H9 (cell line): ENCODE measurements at regions not wholly inside any gene's neighbourhood (a gene's known extent, or its start where the extent isn't known, plus 50 kb on each side); places are given as distances from the start of the nearest gene placed in this dataset.

Source experiments
- DNase-seq: peaks from one replicate; pipeline ENCODE4 v3.0.0-alpha.2; 2017
- H2AFZ ChIP-seq: one replicate; pipeline ENCODE4 v1.6.1; 2013; ENCODE audit warnings: mild to moderate bottlenecking, low read length, control low read depth, moderate library complexity
- H2AK5ac ChIP-seq: 2 replicates; pipeline ENCODE4 v1.6.1; 2013; ENCODE audit warnings: low read length, control low read depth, mixed read lengths; ENCODE audit not compliant: insufficient read length
- H2BK120ac ChIP-seq: one replicate; pipeline ENCODE4 v1.6.1; 2013; ENCODE audit warnings: low read depth, mild to moderate bottlenecking, low read length, control low read depth, inconsistent platforms; ENCODE audit not compliant: poor library complexity, severe bottlenecking
- H2BK12ac ChIP-seq: 2 replicates; pipeline ENCODE4 v1.6.1; 2013; ENCODE audit warnings: low read length, control low read depth, mixed read lengths, low read depth; ENCODE audit not compliant: insufficient read length
- H2BK15ac ChIP-seq: 2 replicates; pipeline ENCODE4 v1.6.1; 2013; ENCODE audit warnings: low read depth, low read length, control low read depth
- H2BK20ac ChIP-seq: one replicate; pipeline ENCODE4 v1.6.1; 2013; ENCODE audit warnings: low read depth, mild to moderate bottlenecking, low read length, control low read depth, inconsistent platforms; ENCODE audit not compliant: poor library complexity, severe bottlenecking
- H2BK5ac ChIP-seq: 2 replicates; pipeline ENCODE4 v1.6.1; 2013; ENCODE audit warnings: low read length, control low read depth, mixed read lengths; ENCODE audit not compliant: insufficient read length
- H3K14ac ChIP-seq: 2 replicates; pipeline ENCODE4 v1.6.1; 2013; ENCODE audit warnings: low read length, control low read depth; ENCODE audit not compliant: insufficient read depth
- H3K18ac ChIP-seq: 2 replicates; pipeline ENCODE4 v1.6.1; 2013; ENCODE audit warnings: low read depth, mild to moderate bottlenecking, mixed read lengths, low read length, control low read depth; ENCODE audit not compliant: insufficient read length
- H3K23ac ChIP-seq: 2 replicates; pipeline ENCODE4 v1.6.1; 2013; ENCODE audit warnings: low read length, control low read depth, mixed read lengths, low read depth; ENCODE audit not compliant: insufficient read length
- H3K23me2 ChIP-seq: 2 replicates; pipeline ENCODE4 v1.6.1; 2013; ENCODE audit warnings: low read depth, mild to moderate bottlenecking, mixed read lengths, low read length, control low read depth; ENCODE audit not compliant: insufficient read length, poor library complexity, severe bottlenecking
- H3K27ac ChIP-seq: 2 replicates; pipeline ENCODE4 v1.5.1; 2013; ENCODE audit warnings: low read length, control low read depth, mixed read lengths, low read depth; ENCODE audit not compliant: insufficient read length
- H3K27me3 ChIP-seq: 2 replicates; pipeline ENCODE4 v1.6.1; 2013; ENCODE audit warnings: low read length, control low read depth, inconsistent platforms; ENCODE audit not compliant: insufficient read depth
- H3K4ac ChIP-seq: 2 replicates; pipeline ENCODE4 v1.6.1; 2013; ENCODE audit warnings: low read depth, mild to moderate bottlenecking, control low read depth, inconsistent platforms, low read length, moderate library complexity
- H3K4me1 ChIP-seq: 2 replicates; pipeline ENCODE4 v1.6.1; 2013; ENCODE audit warnings: low read length, control low read depth, inconsistent platforms; ENCODE audit not compliant: insufficient read depth
- H3K4me2 ChIP-seq: 2 replicates; pipeline ENCODE4 v1.6.1; 2013; ENCODE audit warnings: low read length, control low read depth, mixed read lengths; ENCODE audit not compliant: insufficient read length, insufficient read depth
- H3K56ac ChIP-seq: 2 replicates; pipeline ENCODE4 v1.6.1; 2013; ENCODE audit warnings: low read depth, mild to moderate bottlenecking, mixed read lengths, low read length, control low read depth; ENCODE audit not compliant: insufficient read length
- H3K79me1 ChIP-seq: 2 replicates; pipeline ENCODE4 v1.6.1; 2013; ENCODE audit warnings: low read depth, mild to moderate bottlenecking, moderate library complexity, low read length, control low read depth, inconsistent platforms; ENCODE audit not compliant: insufficient read depth, poor library complexity, severe bottlenecking
- H3K79me2 ChIP-seq: 2 replicates; pipeline ENCODE4 v1.6.1; 2013; ENCODE audit warnings: low read length, control low read depth, inconsistent platforms; ENCODE audit not compliant: insufficient read depth
- H3K9ac ChIP-seq: 2 replicates; pipeline ENCODE4 v1.6.1; 2013; ENCODE audit warnings: low read length, control low read depth, mixed read lengths; ENCODE audit not compliant: insufficient read length; ENCODE audit errors: extremely low read depth
- H3K9me3 ChIP-seq: one replicate; pipeline ENCODE4 v1.6.1; 2013; ENCODE audit warnings: low read depth, low read length, inconsistent platforms; ENCODE audit not compliant: control insufficient read depth
- H3T11ph ChIP-seq: one replicate; pipeline ENCODE4 v1.6.1; 2013; ENCODE audit warnings: mild to moderate bottlenecking, low read length, control low read depth, inconsistent platforms
- H4K20me1 ChIP-seq: one replicate; pipeline ENCODE4 v1.6.1; 2013; ENCODE audit not compliant: control insufficient read depth, insufficient read length, insufficient read depth
- H4K5ac ChIP-seq: 2 replicates; pipeline ENCODE4 v1.6.1; 2013; ENCODE audit warnings: low read depth, mild to moderate bottlenecking, mixed read lengths, low read length, control low read depth; ENCODE audit not compliant: insufficient read length
- H4K8ac ChIP-seq: replicated peaks from 2 replicates; pipeline ENCODE4 v1.6.1; 2013; ENCODE audit warnings: low read length, control low read depth, mixed read lengths, low read depth; ENCODE audit not compliant: insufficient read length
- H4K91ac ChIP-seq: 2 replicates; pipeline ENCODE4 v1.6.1; 2013; ENCODE audit warnings: low read depth, mild to moderate bottlenecking, moderate library complexity, mixed read lengths, low read length, control low read depth; ENCODE audit not compliant: insufficient read length
- H3K27ac Mint-ChIP-seq, 3 experiments: 2 replicates in 2 of 3; 3 replicates in 1 of 3; pipeline ENCODE4 v1.8.0; 2020 to 2021; ENCODE audit warnings: mixed read lengths in 3 of 3, mild to moderate bottlenecking in 1 of 3, moderate library complexity in 1 of 3
- H3K27me3 Mint-ChIP-seq: 2 replicates; pipeline ENCODE4 v1.8.0; 2021; ENCODE audit warnings: low read depth, mild to moderate bottlenecking, moderate library complexity, mixed read lengths
- H3K36me3 Mint-ChIP-seq, 3 experiments: 2 replicates in 2 of 3; 3 replicates in 1 of 3; pipeline ENCODE4 v1.8.0; 2020 to 2021; ENCODE audit warnings: low read depth in 3 of 3, mixed read lengths in 3 of 3; ENCODE audit not compliant: insufficient read depth in 1 of 3
- H3K4me1 Mint-ChIP-seq, 2 experiments: 2 replicates each; pipeline ENCODE4 v1.8.0; 2020; ENCODE audit warnings: mixed read lengths in 2 of 2
- H3K4me3 Mint-ChIP-seq, 2 experiments: 2 replicates in 1 of 2; 3 replicates in 1 of 2; pipeline ENCODE4 v1.8.0; 2020 to 2021; ENCODE audit warnings: mild to moderate bottlenecking in 2 of 2, mixed read lengths in 2 of 2, moderate library complexity in 1 of 2
- H3K9me3 Mint-ChIP-seq, 2 experiments: 2 replicates in 1 of 2; 3 replicates in 1 of 2; pipeline ENCODE4 v1.8.0; 2020; ENCODE audit warnings: mild to moderate bottlenecking in 2 of 2, mixed read lengths in 2 of 2, moderate library complexity in 1 of 2
- WGBS: extraction: QIAGEN DNeasy Blood & Tissue Kit; methylation state at CpG from one replicate; pipeline ENCODE4 v1.1.7; 2013; ENCODE audit warnings: missing lambda C conversion rate, low lambda C conversion rate, mixed read lengths; ENCODE audit not compliant: insufficient read length; ENCODE audit errors: extremely low coverage; 5-methylcytosine and 5-hydroxymethylcytosine counted together
- TF ChIP-seq, protein P1 (sequence below): fragments of 200-600 bp; sonication (generic); conservative IDR thresholded peaks from 3 replicates; pipeline ENCODE4 v1.8.0; 2021; ENCODE audit warnings: antibody characterized with exemption, mild to moderate bottlenecking

DNA sequence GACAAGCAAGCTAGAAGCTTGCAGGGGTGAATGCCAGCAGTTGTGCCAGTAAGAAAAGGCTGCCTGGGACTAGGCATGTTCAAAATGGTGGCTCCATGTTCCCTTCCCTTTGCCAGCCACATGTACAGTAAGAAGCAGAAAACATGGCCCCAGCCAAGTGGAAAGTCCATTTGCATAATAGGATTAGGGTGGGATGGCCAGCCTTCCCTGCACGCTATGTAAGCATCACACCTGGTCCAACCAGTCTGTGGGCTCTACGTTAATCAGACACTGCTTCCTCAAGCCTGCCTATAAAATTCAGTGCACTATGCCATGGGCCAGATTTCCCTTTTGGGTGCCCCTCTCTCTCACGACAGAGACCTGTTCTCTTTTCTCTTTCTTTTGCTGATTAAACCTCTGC is 288.4 kb downstream of the GXYLT1 start:
- H3K56ac ChIP-seq, result no peak overlapping the region
- H2AFZ ChIP-seq, result no peak overlapping the region
- no peak overlapping the region for H3K4me3 Mint-ChIP-seq
- no peak overlapping the region for H3K27ac Mint-ChIP-seq
- WGBS, result no CpG with 5 or more reads among the region's 3 CpGs
- no peak overlapping the region for H2BK20ac ChIP-seq
- H3K18ac ChIP-seq, result no peak overlapping the region
- peaks cover 0 to 7% (median 5%) of the 10 kb centered on the region in 3 experiments; a peak in 3 of 7 replicates for H3K36me3 Mint-ChIP-seq
- peaks cover 6% of the 10 kb centered on the region in 2 experiments for H3K9me3 Mint-ChIP-seq
- TF ChIP-seq, protein P1, sequence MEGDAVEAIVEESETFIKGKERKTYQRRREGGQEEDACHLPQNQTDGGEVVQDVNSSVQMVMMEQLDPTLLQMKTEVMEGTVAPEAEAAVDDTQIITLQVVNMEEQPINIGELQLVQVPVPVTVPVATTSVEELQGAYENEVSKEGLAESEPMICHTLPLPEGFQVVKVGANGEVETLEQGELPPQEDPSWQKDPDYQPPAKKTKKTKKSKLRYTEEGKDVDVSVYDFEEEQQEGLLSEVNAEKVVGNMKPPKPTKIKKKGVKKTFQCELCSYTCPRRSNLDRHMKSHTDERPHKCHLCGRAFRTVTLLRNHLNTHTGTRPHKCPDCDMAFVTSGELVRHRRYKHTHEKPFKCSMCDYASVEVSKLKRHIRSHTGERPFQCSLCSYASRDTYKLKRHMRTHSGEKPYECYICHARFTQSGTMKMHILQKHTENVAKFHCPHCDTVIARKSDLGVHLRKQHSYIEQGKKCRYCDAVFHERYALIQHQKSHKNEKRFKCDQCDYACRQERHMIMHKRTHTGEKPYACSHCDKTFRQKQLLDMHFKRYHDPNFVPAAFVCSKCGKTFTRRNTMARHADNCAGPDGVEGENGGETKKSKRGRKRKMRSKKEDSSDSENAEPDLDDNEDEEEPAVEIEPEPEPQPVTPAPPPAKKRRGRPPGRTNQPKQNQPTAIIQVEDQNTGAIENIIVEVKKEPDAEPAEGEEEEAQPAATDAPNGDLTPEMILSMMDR, result no peak
- H3K4ac ChIP-seq, result no peak overlapping the region
- H3K79me2 ChIP-seq, result no peaks in the 10 kb centered on the region
- H3K9ac ChIP-seq, result no peak overlapping the region
- H2BK5ac ChIP-seq, result no peak overlapping the region
- H2BK120ac ChIP-seq, result no peak overlapping the region
- H4K8ac ChIP-seq, result no peak overlapping the region
- H3T11ph ChIP-seq, result no peak overlapping the region
- no peak overlapping the region for H4K91ac ChIP-seq
- H4K20me1 ChIP-seq, result no peaks in the 10 kb centered on the region
- no peaks in the 10 kb centered on the region for H3K27me3 Mint-ChIP-seq
- no peak overlapping the region for H3K4me2 ChIP-seq
- no peak overlapping the region for H3K23ac ChIP-seq
- no peaks in the 10 kb centered on the region for H3K4me1 ChIP-seq
- no peaks in the 10 kb centered on the region for H3K23me2 ChIP-seq
- H3K14ac ChIP-seq, result no peak overlapping the region
- no peak for DNase-seq
- no peak overlapping the region for H3K27ac ChIP-seq
- peaks cover under 1% of the 10 kb centered on the region in 2 experiments; a peak in 2 of 4 replicates for H3K4me1 Mint-ChIP-seq
- H2BK15ac ChIP-seq, result no peak overlapping the region
- H3K79me1 ChIP-seq, result no peaks in the 10 kb centered on the region
- H4K5ac ChIP-seq, result no peak overlapping the region
- H3K9me3 ChIP-seq, result no peaks in the 10 kb centered on the region
- H2BK12ac ChIP-seq, result no peak overlapping the region
- no peak overlapping the region for H2AK5ac ChIP-seq
- H3K27me3 ChIP-seq, result no peaks in the 10 kb centered on the region
